Endodermal cell (in vitro differentiated cells): ENCODE measurements at regions not wholly inside any gene's neighbourhood (a gene's known extent, or its start where the extent isn't known, plus 50 kb on each side); places are given as distances from the start of the nearest gene placed in this dataset.

Experiments
- DNase-seq: peaks from one replicate; pipeline ENCODE4 v3.0.0-alpha.2; 2017
- H3K27ac ChIP-seq: 2 replicates; pipeline ENCODE4 v1.5.1; 2013; ENCODE audit warnings: mild to moderate bottlenecking, low read depth, low read length, moderate library complexity
- H3K27me3 ChIP-seq: 2 replicates; pipeline ENCODE4 v1.6.1; 2013; ENCODE audit warnings: mild to moderate bottlenecking, low read length, moderate library complexity; ENCODE audit not compliant: insufficient read depth, control insufficient read depth, poor library complexity, severe bottlenecking
- H3K36me3 ChIP-seq: 2 replicates; pipeline ENCODE4 v1.7.0; 2013; ENCODE audit warnings: mild to moderate bottlenecking, low read length, moderate library complexity; ENCODE audit not compliant: control insufficient read depth, insufficient read depth
- H3K4me1 ChIP-seq: one replicate; pipeline ENCODE4 v1.7.0; 2013; ENCODE audit warnings: low read length; ENCODE audit not compliant: control insufficient read depth, insufficient read depth
- H3K4me3 ChIP-seq: 2 replicates; pipeline ENCODE4 v1.5.1; 2013; ENCODE audit warnings: mild to moderate bottlenecking, low read length, moderate library complexity
- H3K9ac ChIP-seq: 2 replicates; pipeline ENCODE4 v1.6.1; 2013; ENCODE audit warnings: mild to moderate bottlenecking, low read length, moderate library complexity; ENCODE audit not compliant: poor library complexity, severe bottlenecking; ENCODE audit errors: extremely low read depth
- H3K9me3 ChIP-seq: 2 replicates; pipeline ENCODE4 v1.6.1; 2013; ENCODE audit warnings: mild to moderate bottlenecking, low read length, moderate library complexity; ENCODE audit not compliant: control insufficient read depth
- H3K27ac Mint-ChIP-seq: 2 replicates; pipeline ENCODE4 v1.8.0; 2020; ENCODE audit warnings: mixed read lengths
- H3K27me3 Mint-ChIP-seq: 2 replicates; pipeline ENCODE4 v1.8.0; 2021; ENCODE audit warnings: mild to moderate bottlenecking, mixed read lengths; ENCODE audit not compliant: insufficient read depth
- H3K36me3 Mint-ChIP-seq: 2 replicates; pipeline ENCODE4 v1.8.0; 2020; ENCODE audit warnings: low read depth, mixed read lengths
- H3K4me1 Mint-ChIP-seq: 2 replicates; pipeline ENCODE4 v1.8.0; 2020; ENCODE audit warnings: mixed read lengths
- H3K4me3 Mint-ChIP-seq: 2 replicates; pipeline ENCODE4 v1.8.0; 2020; ENCODE audit warnings: mild to moderate bottlenecking, moderate library complexity, mixed read lengths
- H3K9me3 Mint-ChIP-seq: 2 replicates; pipeline ENCODE4 v1.8.0; 2020; ENCODE audit warnings: mild to moderate bottlenecking, mixed read lengths
- WGBS, 2 experiments: methylation state at CpG; one replicate each; pipeline versions ENCODE4 v1.1.5 to v1.1.7; 2013; ENCODE audit warnings: missing lambda C conversion rate in 2 of 2, mixed read lengths in 1 of 2; ENCODE audit not compliant: insufficient coverage in 1 of 2, insufficient read length in 1 of 2; 5-methylcytosine and 5-hydroxymethylcytosine counted together
- TF ChIP-seq, protein P1 (sequence below): fragments of 200-600 bp; sonication (generic); conservative IDR thresholded peaks from 2 replicates; pipeline ENCODE4 v1.5.0; 2021; ENCODE audit warnings: antibody characterized with exemption, mild to moderate bottlenecking

DNA sequence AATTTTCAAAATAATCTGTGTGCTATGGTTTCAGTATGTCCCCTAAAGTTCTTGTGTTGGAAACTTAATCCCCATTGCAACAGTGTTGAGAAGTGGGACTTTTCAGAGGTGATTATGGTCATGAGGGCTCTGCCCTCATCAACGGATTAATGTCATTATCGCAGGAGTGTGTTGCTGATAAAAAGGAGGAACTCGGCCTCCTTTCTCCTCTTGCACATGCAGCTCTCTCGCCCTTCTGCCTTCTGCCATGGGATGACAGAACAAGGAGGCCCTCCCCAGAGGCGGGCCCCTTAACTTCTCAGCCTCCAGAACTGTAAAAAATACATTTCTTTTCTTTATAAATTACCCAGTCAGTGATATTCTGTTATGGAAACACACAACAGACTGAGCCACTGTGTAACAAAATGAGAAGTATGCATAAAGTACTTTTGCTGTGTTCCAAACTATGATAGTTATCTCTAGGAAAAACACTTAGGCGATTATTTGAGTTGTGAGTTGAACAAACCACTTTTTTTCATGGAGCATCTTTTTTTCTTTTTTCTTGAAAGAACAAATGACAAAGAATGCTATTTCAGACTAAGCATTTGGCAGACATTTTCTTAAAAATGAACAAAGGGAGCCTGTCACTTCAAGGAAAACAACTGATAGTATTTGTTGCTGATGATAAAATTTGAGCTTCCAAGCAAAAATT, 134.8 kb upstream of the FUT8 start:
- no peak overlapping the region for H3K27ac ChIP-seq
- no peak overlapping the region for H3K4me3 ChIP-seq
- peaks cover 8% of the 10 kb centered on the region for H3K9me3 ChIP-seq
- H3K36me3 ChIP-seq = no peaks in the 10 kb centered on the region
- Mint-ChIP-seq H3K9me3 (peaks cover 11% of the 10 kb centered on the region), H3K27ac (no peak overlapping the region), H3K4me3 (no peak overlapping the region), H3K27me3 (peaks cover 4% of the 10 kb centered on the region), H3K4me1 (peaks cover 25% of the 10 kb centered on the region), H3K36me3 (peaks cover 5% of the 10 kb centered on the region)
- TF ChIP-seq, protein P1, sequence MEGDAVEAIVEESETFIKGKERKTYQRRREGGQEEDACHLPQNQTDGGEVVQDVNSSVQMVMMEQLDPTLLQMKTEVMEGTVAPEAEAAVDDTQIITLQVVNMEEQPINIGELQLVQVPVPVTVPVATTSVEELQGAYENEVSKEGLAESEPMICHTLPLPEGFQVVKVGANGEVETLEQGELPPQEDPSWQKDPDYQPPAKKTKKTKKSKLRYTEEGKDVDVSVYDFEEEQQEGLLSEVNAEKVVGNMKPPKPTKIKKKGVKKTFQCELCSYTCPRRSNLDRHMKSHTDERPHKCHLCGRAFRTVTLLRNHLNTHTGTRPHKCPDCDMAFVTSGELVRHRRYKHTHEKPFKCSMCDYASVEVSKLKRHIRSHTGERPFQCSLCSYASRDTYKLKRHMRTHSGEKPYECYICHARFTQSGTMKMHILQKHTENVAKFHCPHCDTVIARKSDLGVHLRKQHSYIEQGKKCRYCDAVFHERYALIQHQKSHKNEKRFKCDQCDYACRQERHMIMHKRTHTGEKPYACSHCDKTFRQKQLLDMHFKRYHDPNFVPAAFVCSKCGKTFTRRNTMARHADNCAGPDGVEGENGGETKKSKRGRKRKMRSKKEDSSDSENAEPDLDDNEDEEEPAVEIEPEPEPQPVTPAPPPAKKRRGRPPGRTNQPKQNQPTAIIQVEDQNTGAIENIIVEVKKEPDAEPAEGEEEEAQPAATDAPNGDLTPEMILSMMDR = no peak
- WGBS, 2 experiments = 84 to 100% methylated on average over 1 to 6 of the region's 6 CpGs
- no peak for DNase-seq
- H3K4me1 ChIP-seq = peaks cover 10% of the 10 kb centered on the region
- no peaks in the 10 kb centered on the region for H3K27me3 ChIP-seq
- H3K9ac ChIP-seq = no peak overlapping the region

DNA sequence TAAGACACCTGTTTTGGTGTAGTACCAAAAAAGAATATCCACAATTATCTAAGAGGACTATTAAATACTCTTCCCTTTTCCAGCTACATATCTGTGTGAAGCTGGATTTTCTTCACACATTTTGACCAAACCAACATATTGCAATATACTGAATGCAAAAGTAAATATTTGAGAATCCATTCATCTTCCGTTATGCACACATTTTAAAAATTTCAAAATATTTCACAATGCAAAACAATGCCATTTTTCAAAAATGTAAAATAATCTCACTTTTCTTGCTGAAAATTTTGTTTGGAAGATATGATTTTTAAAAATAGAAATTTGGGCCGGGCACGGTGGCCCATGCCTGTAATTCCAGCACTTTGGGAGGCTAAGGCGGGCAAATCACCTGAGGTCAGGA, 133.9 kb upstream of the FUT8 start:
- Histone ChIP-seq H3K9ac (no peak overlapping the region), H3K36me3 (no peaks in the 10 kb centered on the region), H3K4me1 (peaks cover 12% of the 10 kb centered on the region), H3K27ac (no peak overlapping the region), H3K27me3 (no peaks in the 10 kb centered on the region), H3K9me3 (peaks cover 8% of the 10 kb centered on the region), H3K4me3 (no peak overlapping the region)
- 87 to 100% methylated on average over 2 to 4 of the region's 4 CpGs for WGBS, 2 experiments
- TF ChIP-seq, protein P1 = no peak
- peaks cover 4% of the 10 kb centered on the region for H3K27me3 Mint-ChIP-seq
- H3K9me3 Mint-ChIP-seq = peaks cover 11% of the 10 kb centered on the region
- no peak for DNase-seq
- H3K4me1 Mint-ChIP-seq = peaks cover 33% of the 10 kb centered on the region
- no peak overlapping the region for H3K4me3 Mint-ChIP-seq
- no peak overlapping the region for H3K27ac Mint-ChIP-seq
- peaks cover 5% of the 10 kb centered on the region for H3K36me3 Mint-ChIP-seq

DNA sequence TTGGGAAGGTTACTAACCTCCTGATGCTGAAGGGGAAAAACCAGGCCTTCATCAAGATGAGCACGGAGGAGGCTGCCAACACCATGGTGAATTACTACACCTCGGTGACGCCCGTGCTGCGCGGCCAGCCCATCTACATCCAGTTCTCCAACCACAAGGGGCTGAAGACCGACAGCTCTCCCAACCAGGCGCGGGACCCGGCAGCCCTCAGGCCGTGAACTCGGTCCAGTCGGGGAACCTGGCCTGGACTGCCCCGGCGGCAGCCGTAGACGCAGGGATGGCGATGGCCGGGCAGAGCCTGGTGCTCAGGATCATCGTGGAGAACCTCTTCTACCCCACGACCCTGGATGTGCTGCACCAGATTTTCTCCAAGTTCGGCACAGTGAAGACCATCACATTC, 133.0 kb upstream of the FUT8 start:
- Histone ChIP-seq H3K36me3 (no peaks in the 10 kb centered on the region), H3K27ac (no peak overlapping the region), H3K4me1 (peaks cover 8% of the 10 kb centered on the region), H3K9ac (no peak overlapping the region), H3K4me3 (no peak overlapping the region), H3K27me3 (no peaks in the 10 kb centered on the region), H3K9me3 (peaks cover 8% of the 10 kb centered on the region)
- Mint-ChIP-seq H3K9me3 (peaks cover 11% of the 10 kb centered on the region), H3K36me3 (peaks cover 5% of the 10 kb centered on the region), H3K4me1 (peaks cover 33% of the 10 kb centered on the region), H3K27ac (no peak overlapping the region), H3K4me3 (no peak overlapping the region), H3K27me3 (peaks cover 7% of the 10 kb centered on the region)
- WGBS, 2 experiments = 95 to 96% methylated on average over 12 to 22 of the region's 22 CpGs
- TF ChIP-seq, protein P1 = no peak
- no peak for DNase-seq
